Right cardiac atrium (tissue), 5 donors: ENCODE measurements at regions not wholly inside any gene's neighbourhood (a gene's known extent, or its start where the extent isn't known, plus 50 kb on each side); places are given as distances from the start of the nearest gene placed in this dataset.

ENCODE experiments used
- ATAC-seq, 2 donors: fragments of 200-7000 bp; cut with Tn5 transposase; one replicate each; pipeline versions ENCODE4 v1.8.0 to v1.9.1; 2020; ENCODE audit warnings: moderate library complexity in 2 of 2, mild to moderate bottlenecking in 1 of 2
- DNase-seq, 3 donors: peaks; one replicate each; pipeline ENCODE4 v3.0.0-alpha.2; 2020
- H3K27ac ChIP-seq: one replicate; pipeline ENCODE4 v1.5.1; 2013; ENCODE audit warnings: mild to moderate bottlenecking, low read length, control low read depth, moderate library complexity
- H3K27me3 ChIP-seq: one replicate; pipeline ENCODE4 v1.6.1; 2013; ENCODE audit not compliant: control insufficient read depth, insufficient read depth
- H3K4me1 ChIP-seq: one replicate; pipeline ENCODE4 v1.6.1; 2013; ENCODE audit warnings: low read length; ENCODE audit not compliant: control insufficient read depth, insufficient read depth
- H3K4me3 ChIP-seq: one replicate; pipeline ENCODE4 v1.5.1; 2013; ENCODE audit warnings: low read length, control low read depth
- H3K9me3 ChIP-seq: one replicate; pipeline ENCODE4 v1.6.1; 2013; ENCODE audit warnings: low read length; ENCODE audit not compliant: control insufficient read depth
- WGBS: extraction: QIAGEN DNeasy Blood & Tissue Kit; methylation state at CpG from one replicate; pipeline ENCODE4 v1.1.7; 2013; 5-methylcytosine and 5-hydroxymethylcytosine counted together
- intact Hi-C, 4 donors: fragments of 100-400 bp; cut with DNase I; formaldehyde crosslinking; loops; one replicate each; pipeline versions ENCODE4 v1.11.0 to v1.14.0; 2022 to 2023
- donor health status: healthy with polysubstance abuse.
- donor health status: DM: no; HTN: yes; CAD: no.
- donor health status: DM: no; HTN: no; CAD: no.
- donor health status: DM: no; HTN: yes; CAD: no; lungs with severe emphysema.
- donor health status: DM: yes; HTN: yes; CAD: no.

GRCh38 chr13:67763384-67763783 is 533.2 kb upstream of the PCDH9 start:
- H3K4me1 ChIP-seq, result no peaks in the 10 kb centered on the region
- H3K4me3 ChIP-seq, result no peak overlapping the region
- intact Hi-C loops, result no loop called here
- no peaks in the 10 kb centered on the region for H3K27me3 ChIP-seq
- WGBS, result 77% methylated on average over 3 of the region's 3 CpGs
- H3K27ac ChIP-seq, result no peak overlapping the region
- H3K9me3 ChIP-seq, result no peaks in the 10 kb centered on the region
- DNase-seq (no peak), ATAC-seq (no peak)

- intact Hi-C loops, result no loop called here
- no peak overlapping the region for H3K27ac ChIP-seq
- H3K4me1 ChIP-seq, result no peaks in the 10 kb centered on the region
- 81% methylated on average over 5 of the region's 5 CpGs for WGBS
- ATAC-seq (no peak), DNase-seq (no peak)
- no peak overlapping the region for H3K4me3 ChIP-seq
- no peaks in the 10 kb centered on the region for H3K27me3 ChIP-seq
- H3K9me3 ChIP-seq, result no peaks in the 10 kb centered on the region
Observed at GRCh38 chr13:67758975-67759374, 528.8 kb upstream of the PCDH9 start.

- DNase-seq (no peak), ATAC-seq (no peak)
- no peaks in the 10 kb centered on the region for H3K27me3 ChIP-seq
- no peak overlapping the region for H3K4me3 ChIP-seq
- no peak overlapping the region for H3K27ac ChIP-seq
- no peaks in the 10 kb centered on the region for H3K9me3 ChIP-seq
- H3K4me1 ChIP-seq, result no peaks in the 10 kb centered on the region
- intact Hi-C loops, result no loop called here
Observed at GRCh38 chr13:67754012-67754411, 523.9 kb upstream of the PCDH9 start.

- DNase-seq (no peak), ATAC-seq (peak; percentile 50)
- Histone ChIP-seq H3K27ac (no peak overlapping the region), H3K9me3 (no peaks in the 10 kb centered on the region), H3K27me3 (no peaks in the 10 kb centered on the region), H3K4me1 (no peaks in the 10 kb centered on the region), H3K4me3 (no peak overlapping the region)
- WGBS, result 65% methylated on average over 1 of the region's 1 CpG
- intact Hi-C loops, result no loop called here
Observed at GRCh38 chr13:67752759-67753158, 522.6 kb upstream of the PCDH9 start.

- ATAC-seq, result no peak
- Histone ChIP-seq H3K9me3 (no peaks in the 10 kb centered on the region), H3K27ac (no peak overlapping the region), H3K27me3 (no peaks in the 10 kb centered on the region), H3K4me1 (no peaks in the 10 kb centered on the region), H3K4me3 (no peak overlapping the region)
- DNase-seq, result no peak
- intact Hi-C loops, result no loop called here
- WGBS, result 28% methylated on average over 2 of the region's 2 CpGs
Observed at GRCh38 chr13:67742478-67742877, 512.3 kb upstream of the PCDH9 start.

- intact Hi-C loops, result no loop called here
- DNase-seq (no peak), ATAC-seq (no peak)
- Histone ChIP-seq H3K9me3 (no peaks in the 10 kb centered on the region), H3K4me3 (no peak overlapping the region), H3K27ac (no peak overlapping the region), H3K27me3 (no peaks in the 10 kb centered on the region), H3K4me1 (no peaks in the 10 kb centered on the region)
- 43% methylated on average over 4 of the region's 4 CpGs for WGBS
Observed at GRCh38 chr13:67740871-67741535, 510.9 kb upstream of the PCDH9 start.

- Histone ChIP-seq H3K27ac (no peak overlapping the region), H3K9me3 (no peaks in the 10 kb centered on the region), H3K27me3 (no peaks in the 10 kb centered on the region), H3K4me1 (no peaks in the 10 kb centered on the region), H3K4me3 (no peak overlapping the region)
- intact Hi-C loops, result no loop called here
- WGBS, result 44% methylated on average over 4 of the region's 4 CpGs
- ATAC-seq (no peak), DNase-seq (no peak)
Observed at GRCh38 chr13:67736646-67737420, 506.7 kb upstream of the PCDH9 start.

- Histone ChIP-seq H3K4me1 (no peaks in the 10 kb centered on the region), H3K27me3 (no peaks in the 10 kb centered on the region), H3K4me3 (no peak overlapping the region), H3K27ac (no peak overlapping the region), H3K9me3 (no peaks in the 10 kb centered on the region)
- DNase-seq, result no peak
- ATAC-seq, result no peak
- WGBS, result 97% methylated on average over 1 of the region's 1 CpG
- intact Hi-C loops, result no loop called here
Observed at GRCh38 chr13:67735651-67736050, 505.5 kb upstream of the PCDH9 start.

- ATAC-seq, result no peak
- no peak overlapping the region for H3K4me3 ChIP-seq
- H3K4me1 ChIP-seq, result no peaks in the 10 kb centered on the region
- intact Hi-C loops, result no loop called here
- WGBS, result 64% methylated on average over 3 of the region's 3 CpGs
- DNase-seq, result no peak
- H3K27ac ChIP-seq, result no peak overlapping the region
- H3K27me3 ChIP-seq, result no peaks in the 10 kb centered on the region
- no peaks in the 10 kb centered on the region for H3K9me3 ChIP-seq
Observed at GRCh38 chr13:67726979-67727378, 496.8 kb upstream of the PCDH9 start.

- H3K27me3 ChIP-seq, result no peaks in the 10 kb centered on the region
- DNase-seq (no peak), ATAC-seq (no peak)
- no peaks in the 10 kb centered on the region for H3K4me1 ChIP-seq
- 83% methylated on average over 2 of the region's 2 CpGs for WGBS
- H3K9me3 ChIP-seq, result no peaks in the 10 kb centered on the region
- intact Hi-C loops, result no loop called here
- no peak overlapping the region for H3K4me3 ChIP-seq
- no peak overlapping the region for H3K27ac ChIP-seq
Observed at GRCh38 chr13:67725999-67726398, 495.9 kb upstream of the PCDH9 start.

- Histone ChIP-seq H3K27me3 (no peaks in the 10 kb centered on the region), H3K4me1 (no peaks in the 10 kb centered on the region), H3K9me3 (no peaks in the 10 kb centered on the region), H3K27ac (no peak overlapping the region), H3K4me3 (no peak overlapping the region)
- 82% methylated on average over 1 of the region's 1 CpG for WGBS
- no peak for DNase-seq
- intact Hi-C loops, result no loop called here
- ATAC-seq, result no peak
Observed at GRCh38 chr13:67713571-67713970, 483.4 kb upstream of the PCDH9 start.
